C4-2B (cell line): ENCODE measurements at regions not wholly inside any gene's neighbourhood (a gene's known extent, or its start where the extent isn't known, plus 50 kb on each side); places are given as distances from the start of the nearest gene placed in this dataset.
"Not testable (repeated sequence)": the region's sequence is repeated elsewhere in the genome, so short reads cannot be mapped to it uniquely, and the experiment has no call there.

Experiments
- H3K27ac ChIP-seq: fragments of 450-650 bp; 2 replicates; pipeline ENCODE4 v1.5.1; 2017
- ZFX ChIP-seq: fragments of 450-650 bp; IDR thresholded peaks from 2 replicates; pipeline ENCODE4 v1.6.1; 2017
- TF ChIP-seq, protein P1 (sequence below): fragments of 450-650 bp; conservative IDR thresholded peaks from 2 replicates; pipeline ENCODE4 v1.5.1; 2017; ENCODE audit warnings: mild to moderate bottlenecking

DNA sequence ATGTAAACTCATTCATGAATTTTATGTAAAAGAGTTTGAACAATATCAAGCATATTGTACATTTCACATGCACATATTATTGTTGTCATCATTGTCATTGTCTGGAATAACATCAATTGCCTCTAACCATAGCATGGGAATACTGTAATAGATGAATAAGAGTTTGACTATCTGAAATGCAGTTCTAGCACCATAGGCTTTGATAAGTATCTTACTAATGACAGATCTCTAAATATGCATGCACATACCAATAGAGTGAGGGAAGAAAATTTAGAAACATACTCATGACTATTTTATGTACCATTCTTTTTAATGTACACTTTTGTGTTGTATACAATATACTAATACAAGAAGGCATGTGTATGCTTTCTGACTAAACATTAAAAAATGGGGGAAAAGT lies 161.6 kb upstream of the SPRY1 start:
- TF ChIP-seq, protein P1, sequence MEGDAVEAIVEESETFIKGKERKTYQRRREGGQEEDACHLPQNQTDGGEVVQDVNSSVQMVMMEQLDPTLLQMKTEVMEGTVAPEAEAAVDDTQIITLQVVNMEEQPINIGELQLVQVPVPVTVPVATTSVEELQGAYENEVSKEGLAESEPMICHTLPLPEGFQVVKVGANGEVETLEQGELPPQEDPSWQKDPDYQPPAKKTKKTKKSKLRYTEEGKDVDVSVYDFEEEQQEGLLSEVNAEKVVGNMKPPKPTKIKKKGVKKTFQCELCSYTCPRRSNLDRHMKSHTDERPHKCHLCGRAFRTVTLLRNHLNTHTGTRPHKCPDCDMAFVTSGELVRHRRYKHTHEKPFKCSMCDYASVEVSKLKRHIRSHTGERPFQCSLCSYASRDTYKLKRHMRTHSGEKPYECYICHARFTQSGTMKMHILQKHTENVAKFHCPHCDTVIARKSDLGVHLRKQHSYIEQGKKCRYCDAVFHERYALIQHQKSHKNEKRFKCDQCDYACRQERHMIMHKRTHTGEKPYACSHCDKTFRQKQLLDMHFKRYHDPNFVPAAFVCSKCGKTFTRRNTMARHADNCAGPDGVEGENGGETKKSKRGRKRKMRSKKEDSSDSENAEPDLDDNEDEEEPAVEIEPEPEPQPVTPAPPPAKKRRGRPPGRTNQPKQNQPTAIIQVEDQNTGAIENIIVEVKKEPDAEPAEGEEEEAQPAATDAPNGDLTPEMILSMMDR = no peak
- no peak for TF ChIP-seq ZFX
- H3K27ac ChIP-seq = no peak overlapping the region

DNA sequence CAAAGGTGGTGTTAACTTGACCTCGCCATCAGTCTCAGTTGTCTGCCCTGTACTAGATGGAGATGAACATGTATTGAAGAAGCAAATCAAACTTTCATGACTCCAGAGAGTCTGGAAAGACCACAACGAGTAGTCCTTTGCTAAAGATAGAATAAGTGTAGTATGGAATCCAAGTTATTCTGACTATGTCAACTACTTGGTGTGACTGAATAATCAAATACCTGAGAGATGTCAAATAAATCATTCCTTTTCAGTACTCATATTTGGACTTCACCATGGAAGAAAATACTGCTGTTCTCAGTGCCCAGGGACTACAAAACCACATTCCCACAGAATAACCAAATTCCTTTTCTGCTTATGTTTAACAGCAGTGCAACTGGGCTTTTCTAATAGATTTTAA lies 161.2 kb upstream of the SPRY1 start:
- H3K27ac ChIP-seq = no peak overlapping the region
- TF ChIP-seq, protein P1 = no peak
- no peak for TF ChIP-seq ZFX

DNA sequence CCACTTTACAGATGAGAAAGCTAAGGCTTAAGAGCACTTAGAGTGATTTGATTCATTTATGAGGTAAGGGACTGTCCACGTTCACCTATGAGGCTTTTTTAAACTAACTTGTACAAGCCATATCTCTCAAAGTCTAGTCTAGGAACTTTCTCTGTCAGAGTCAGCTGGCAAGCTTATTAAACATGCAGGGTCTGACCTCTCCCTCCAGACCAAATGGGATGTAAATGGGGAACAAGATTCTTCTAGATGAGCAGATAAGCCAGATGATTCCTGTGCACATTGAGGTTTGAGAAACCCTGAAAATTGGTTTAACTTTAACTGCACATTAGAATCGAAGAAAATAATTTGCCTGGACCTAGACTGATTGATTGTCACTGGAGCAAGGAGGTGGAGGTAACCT lies 160.0 kb upstream of the SPRY1 start:
- no peak for TF ChIP-seq ZFX
- TF ChIP-seq, protein P1 = no peak
- no peak overlapping the region for H3K27ac ChIP-seq

DNA sequence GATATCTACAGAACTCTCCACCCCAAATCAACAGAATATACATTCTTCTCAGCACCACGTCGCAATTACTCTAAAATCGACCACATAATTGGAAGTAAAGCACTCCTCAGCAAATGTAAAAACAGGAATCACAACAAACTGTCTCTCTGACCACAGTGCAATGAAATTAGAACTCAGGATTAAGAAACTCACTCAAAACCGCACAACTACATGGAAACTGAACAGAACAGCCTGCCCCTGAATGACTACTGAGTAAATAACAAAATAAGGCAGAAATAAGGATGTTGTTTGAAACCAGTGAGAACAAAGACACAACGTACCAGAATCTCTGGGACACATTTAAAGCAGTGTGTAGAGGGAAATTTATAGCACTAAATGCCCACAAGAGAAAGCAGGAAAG lies 156.3 kb upstream of the SPRY1 start:
- not testable (repeated sequence) for H3K27ac ChIP-seq

DNA sequence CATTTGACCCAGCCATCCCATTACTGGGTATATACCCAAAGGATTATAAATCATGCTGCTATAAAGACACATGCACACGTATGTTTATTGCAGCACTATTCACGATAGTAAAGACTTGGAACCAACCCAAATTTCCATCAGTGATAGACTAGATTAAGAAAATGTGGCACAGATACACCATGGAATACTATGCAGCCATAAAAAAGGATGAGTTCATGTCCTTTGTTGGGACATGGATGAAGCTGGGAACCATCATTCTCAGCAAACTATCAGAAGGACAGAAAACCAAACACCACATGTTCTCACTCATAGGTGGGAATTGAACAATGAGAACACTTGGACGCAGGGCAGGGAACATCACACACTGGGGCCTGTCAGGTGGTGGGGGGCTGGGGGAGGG lies 153.4 kb upstream of the SPRY1 start:
- not testable (repeated sequence) for H3K27ac ChIP-seq

DNA sequence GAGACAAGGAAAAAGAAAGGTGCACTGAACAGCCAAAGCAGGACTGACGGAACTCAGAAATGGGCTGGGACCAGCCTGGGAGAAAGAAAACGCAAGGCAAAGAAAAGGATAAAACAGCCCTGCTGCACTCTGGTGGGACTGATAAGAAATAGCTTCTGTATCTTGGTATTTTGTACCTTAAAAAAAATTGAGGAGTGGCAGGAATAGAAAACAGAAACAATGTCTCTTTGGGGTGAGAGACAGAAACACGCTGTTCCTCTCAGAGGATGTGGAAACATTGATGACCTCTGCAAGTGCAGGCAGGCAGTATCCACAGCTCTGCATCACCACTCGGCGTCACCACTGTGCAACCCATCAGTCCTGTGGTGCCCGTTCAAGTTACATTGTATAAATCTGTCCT lies 152.5 kb upstream of the SPRY1 start:
- no peak overlapping the region for H3K27ac ChIP-seq
- no peak for TF ChIP-seq ZFX
- TF ChIP-seq, protein P1 = no peak

DNA sequence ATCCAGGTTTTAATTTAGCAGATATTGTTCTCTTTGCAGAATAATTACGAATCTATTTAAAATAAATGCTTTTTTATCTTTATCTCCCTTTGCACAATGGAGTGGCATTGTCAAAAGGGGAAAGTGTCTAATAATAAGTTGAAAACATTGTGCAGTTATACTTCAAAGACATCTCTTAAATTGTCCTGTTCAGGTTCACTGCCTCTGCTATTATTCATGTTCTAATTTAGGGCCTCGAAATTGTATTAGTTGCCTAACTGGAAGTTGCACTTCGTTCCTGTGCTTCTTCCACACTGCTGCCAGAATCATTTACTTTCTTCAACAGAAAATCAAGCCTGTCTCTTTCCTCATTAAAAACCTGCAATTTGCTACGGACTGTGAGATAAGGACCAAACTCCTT lies 150.5 kb upstream of the SPRY1 start:
- no peak for TF ChIP-seq ZFX
- TF ChIP-seq, protein P1 = no peak
- H3K27ac ChIP-seq = no peak overlapping the region

DNA sequence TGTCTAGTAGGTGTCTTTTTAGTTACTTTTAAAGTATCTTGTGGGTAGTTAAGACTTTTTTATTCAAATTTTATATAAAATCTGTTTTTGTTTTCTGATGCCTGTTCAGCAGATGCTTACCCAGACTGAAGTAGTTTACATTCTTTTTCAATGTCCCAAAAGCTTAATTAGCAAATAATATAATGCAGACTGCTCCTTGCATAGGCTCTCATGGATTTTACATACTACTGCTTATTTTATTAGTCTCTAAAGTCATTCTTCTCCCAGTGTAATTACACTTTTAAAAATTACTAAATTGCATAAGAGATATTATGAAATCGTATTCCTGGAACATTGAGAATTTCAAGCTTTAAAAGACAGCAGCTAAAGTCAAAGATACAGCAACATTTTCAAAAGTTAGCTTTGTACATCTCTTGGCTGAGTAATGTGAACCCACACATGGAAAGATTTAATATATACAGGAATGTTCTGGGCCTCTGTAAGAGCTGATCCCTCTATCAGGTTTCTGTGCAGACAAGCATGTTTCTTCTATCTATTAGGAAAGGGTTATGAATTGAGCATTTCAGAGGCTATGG lies 148.4 kb upstream of the SPRY1 start:
- TF ChIP-seq, protein P1 = no peak
- TF ChIP-seq ZFX = no peak
- no peak overlapping the region for H3K27ac ChIP-seq

DNA sequence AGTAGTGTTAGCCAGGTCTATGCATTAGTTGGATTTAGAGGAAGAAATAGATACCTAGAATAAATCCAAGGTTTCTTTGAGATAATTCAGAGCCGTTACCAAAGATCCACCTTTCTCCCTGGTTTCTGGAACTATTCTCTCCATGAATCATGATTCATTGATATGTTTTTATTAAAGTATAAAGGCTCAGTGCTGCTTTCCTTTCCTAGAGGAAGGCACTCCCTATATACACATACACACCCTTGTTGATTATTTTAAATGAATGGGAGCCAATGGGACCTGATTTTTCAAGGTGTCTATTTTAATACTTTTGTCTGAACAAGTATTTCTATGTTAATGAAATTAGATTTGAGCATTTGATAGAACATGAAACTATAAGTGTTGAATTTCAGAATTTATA lies 146.8 kb upstream of the SPRY1 start:
- TF ChIP-seq, protein P1 = no peak
- no peak for TF ChIP-seq ZFX
- no peak overlapping the region for H3K27ac ChIP-seq
